BLaER1 (cell line): ENCODE measurements at regions not wholly inside any gene's neighbourhood (a gene's known extent, or its start where the extent isn't known, plus 50 kb on each side); places are given as distances from the start of the nearest gene placed in this dataset.

Experiments
- H3K27ac ChIP-seq: shearing (Covaris generic); formaldehyde crosslinking; 2 replicates; pipeline ENCODE4 v1.8.1; 2022
- H3K27me3 ChIP-seq: shearing (Covaris generic); formaldehyde crosslinking; 2 replicates; pipeline ENCODE4 v1.8.1; 2022
- H3K36me3 ChIP-seq: shearing (Covaris generic); formaldehyde crosslinking; 2 replicates; pipeline ENCODE4 v1.8.1; 2022
- H3K4me1 ChIP-seq: shearing (Covaris generic); formaldehyde crosslinking; 2 replicates; pipeline ENCODE4 v1.8.1; 2022
- H3K4me2 ChIP-seq: shearing (Covaris generic); formaldehyde crosslinking; 2 replicates; pipeline ENCODE4 v1.8.1; 2022
- H3K4me3 ChIP-seq: shearing (Covaris generic); formaldehyde crosslinking; 2 replicates; pipeline ENCODE4 v1.8.1; 2022
- H3K9ac ChIP-seq: shearing (Covaris generic); formaldehyde crosslinking; 2 replicates; pipeline ENCODE4 v1.8.1; 2022
- H3K9me3 ChIP-seq: shearing (Covaris generic); formaldehyde crosslinking; 2 replicates; pipeline ENCODE4 v1.8.1; 2022
- H4K20me1 ChIP-seq: shearing (Covaris generic); formaldehyde crosslinking; 2 replicates; pipeline ENCODE4 v1.8.1; 2022
- Cebpa-rat ChIP-seq: shearing (Covaris generic); IDR thresholded peaks from 2 replicates; pipeline ENCODE4 v1.8.1; 2022

GRCh38 chr20:22974354-22974753 is 60.8 kb upstream of the SSTR4 start:
- Histone ChIP-seq H3K4me2 (no peak overlapping the region), H4K20me1 (no peaks in the 10 kb centered on the region), H3K27ac (no peak overlapping the region), H3K4me1 (peaks cover 14% of the 10 kb centered on the region), H3K9ac (no peak overlapping the region), H3K4me3 (no peak overlapping the region), H3K36me3 (no peaks in the 10 kb centered on the region), H3K9me3 (no peaks in the 10 kb centered on the region), H3K27me3 (no peaks in the 10 kb centered on the region)
- TF ChIP-seq Cebpa-rat = no peak

- no peak overlapping the region for H3K27ac ChIP-seq
- peak overlapping the region; percentile 62 for H3K4me2 ChIP-seq
- no peaks in the 10 kb centered on the region for H3K36me3 ChIP-seq
- no peak for TF ChIP-seq Cebpa-rat
- no peak overlapping the region for H3K9ac ChIP-seq
- H3K27me3 ChIP-seq = no peaks in the 10 kb centered on the region
- no peaks in the 10 kb centered on the region for H4K20me1 ChIP-seq
- H3K9me3 ChIP-seq = peaks cover 6% of the 10 kb centered on the region
- peaks cover 24% of the 10 kb centered on the region for H3K4me1 ChIP-seq
- H3K4me3 ChIP-seq = no peak overlapping the region
These were observed 57.9 kb upstream of the SSTR4 start for GRCh38 chr20:22977047-22977785.

- Histone ChIP-seq H4K20me1 (no peaks in the 10 kb centered on the region), H3K4me3 (no peak overlapping the region), H3K4me1 (peaks cover 52% of the 10 kb centered on the region), H3K27me3 (no peaks in the 10 kb centered on the region), H3K36me3 (no peaks in the 10 kb centered on the region), H3K27ac (no peak overlapping the region), H3K9ac (no peak overlapping the region), H3K9me3 (peaks cover 10% of the 10 kb centered on the region), H3K4me2 (peak overlapping the region; percentile 72)
- no peak for TF ChIP-seq Cebpa-rat
These were observed 51.1 kb upstream of the SSTR4 start for GRCh38 chr20:22984008-22984407.

- Histone ChIP-seq H3K27me3 (no peaks in the 10 kb centered on the region), H3K36me3 (no peaks in the 10 kb centered on the region), H3K4me2 (peak overlapping the region; percentile 72), H4K20me1 (no peaks in the 10 kb centered on the region), H3K9ac (no peak overlapping the region), H3K4me1 (peaks cover 52% of the 10 kb centered on the region), H3K4me3 (no peak overlapping the region), H3K27ac (no peak overlapping the region), H3K9me3 (peaks cover 10% of the 10 kb centered on the region)
- TF ChIP-seq Cebpa-rat = no peak
These were observed 50.5 kb upstream of the SSTR4 start for GRCh38 chr20:22984606-22985005.

- peaks cover 10% of the 10 kb centered on the region for H3K9me3 ChIP-seq
- H3K27me3 ChIP-seq = no peaks in the 10 kb centered on the region
- 0 out of 2 replicates have a peak overlapping the region, but pooled peaks have one; percentile 4 for H3K27ac ChIP-seq
- H3K4me2 ChIP-seq = peak overlapping the region; percentile 72
- no peaks in the 10 kb centered on the region for H4K20me1 ChIP-seq
- peaks cover 52% of the 10 kb centered on the region for H3K4me1 ChIP-seq
- no peak overlapping the region for H3K4me3 ChIP-seq
- H3K9ac ChIP-seq = no peak overlapping the region
- no peak for TF ChIP-seq Cebpa-rat
- H3K36me3 ChIP-seq = no peaks in the 10 kb centered on the region
These were observed 49.8 kb upstream of the SSTR4 start for GRCh38 chr20:22985239-22985778.
